GM18870 (cell line): ENCODE measurements at regions not wholly inside any gene's neighbourhood (a gene's known extent, or its start where the extent isn't known, plus 50 kb on each side); places are given as distances from the start of the nearest gene placed in this dataset.

Source experiments
- ATAC-seq: cut with Tn5 transposase; IDR thresholded peaks from one replicate; pipeline ENCODE4 v1.9.1; 2021; ENCODE audit warnings: moderate library complexity; ENCODE audit not compliant: unreplicated experiment

GRCh38 chr1:37270639-37271038, 203.7 kb upstream of the ZC3H12A start:
- ATAC-seq = no peak

- no peak for ATAC-seq
Measured at GRCh38 chr1:37272626-37273025, 201.8 kb upstream of the ZC3H12A start.

GRCh38 chr1:37274486-37274885, 199.9 kb upstream of the ZC3H12A start:
- no peak for ATAC-seq

- no peak for ATAC-seq
Measured at GRCh38 chr1:37274938-37275631, 199.3 kb upstream of the ZC3H12A start.

- no peak for ATAC-seq
Measured at GRCh38 chr1:37277366-37277765, 197.0 kb upstream of the ZC3H12A start.

GRCh38 chr1:37281354-37281753, 193.0 kb upstream of the ZC3H12A start:
- ATAC-seq = no peak

- no peak for ATAC-seq
Measured at GRCh38 chr1:37282764-37283163, 191.6 kb upstream of the ZC3H12A start.

GRCh38 chr1:37284053-37284452, 190.3 kb upstream of the ZC3H12A start:
- ATAC-seq = no peak

- no peak for ATAC-seq
Measured at GRCh38 chr1:37286881-37287280, 187.5 kb upstream of the ZC3H12A start.

- peak; percentile 91 for ATAC-seq
Measured at GRCh38 chr1:37288900-37289299, 185.5 kb upstream of the ZC3H12A start.

- no peak for ATAC-seq
Measured at GRCh38 chr1:37290718-37291117, 183.7 kb upstream of the ZC3H12A start.

GRCh38 chr1:37292789-37293188, 181.6 kb upstream of the ZC3H12A start:
- no peak for ATAC-seq

GRCh38 chr1:37294096-37294495, 180.3 kb upstream of the ZC3H12A start:
- ATAC-seq = no peak

- ATAC-seq = no peak
Measured at GRCh38 chr1:37294529-37294928, 179.9 kb upstream of the ZC3H12A start.

GRCh38 chr1:37298769-37299168, 175.6 kb upstream of the ZC3H12A start:
- no peak for ATAC-seq

GRCh38 chr1:37299216-37299615, 175.2 kb upstream of the ZC3H12A start:
- no peak for ATAC-seq

GRCh38 chr1:37303884-37304574, 170.4 kb upstream of the ZC3H12A start:
- no peak for ATAC-seq

- ATAC-seq = no peak
Measured at GRCh38 chr1:37305108-37305507, 169.3 kb upstream of the ZC3H12A start.

- ATAC-seq = no peak
Measured at GRCh38 chr1:37305841-37306240, 168.5 kb upstream of the ZC3H12A start.

GRCh38 chr1:37306461-37306860, 167.9 kb upstream of the ZC3H12A start:
- ATAC-seq = no peak

GRCh38 chr1:37306871-37307270, 167.5 kb upstream of the ZC3H12A start:
- no peak for ATAC-seq
